ENCODE measurements at regions not wholly inside any gene's neighbourhood (a gene's known extent, or its start where the extent isn't known, plus 50 kb on each side); places are given as distances from the start of the nearest gene placed in this dataset.

DNA sequence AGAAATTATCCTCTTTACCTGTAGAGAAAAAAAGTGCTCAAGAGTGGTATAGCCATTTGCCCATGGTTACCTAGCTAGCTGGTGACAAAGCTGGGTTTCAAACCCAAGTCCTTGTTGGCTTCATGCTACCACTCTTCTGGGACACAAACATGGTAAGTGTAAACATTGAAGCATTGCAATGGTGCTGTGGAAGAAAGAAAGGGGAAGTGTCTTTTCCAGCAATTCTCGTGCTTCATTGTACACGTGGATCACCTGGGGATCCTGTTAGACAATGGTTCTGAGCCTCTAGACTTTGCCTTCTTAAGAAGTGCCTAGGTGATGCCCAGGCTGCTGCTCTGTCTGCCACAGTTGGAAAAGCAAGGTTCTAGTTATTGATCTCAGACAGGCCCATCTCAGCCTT lies 134.8 kb upstream of the CTNNB1 start:
- H3K27ac ChIP-seq, result no peak overlapping the region

GRCh38 chr3:41065340-41065739 lies 134.0 kb upstream of the CTNNB1 start:
- ChIA-PET CTCF (no interaction called here), POLR2A (ENCODE audit: low non-redundant PET) (no interaction called here)
- DNase-seq (ENCODE audit: low spot score), result no peak
- no peak overlapping the region for H3K27ac ChIP-seq
- TF ChIP-seq, protein P1, sequence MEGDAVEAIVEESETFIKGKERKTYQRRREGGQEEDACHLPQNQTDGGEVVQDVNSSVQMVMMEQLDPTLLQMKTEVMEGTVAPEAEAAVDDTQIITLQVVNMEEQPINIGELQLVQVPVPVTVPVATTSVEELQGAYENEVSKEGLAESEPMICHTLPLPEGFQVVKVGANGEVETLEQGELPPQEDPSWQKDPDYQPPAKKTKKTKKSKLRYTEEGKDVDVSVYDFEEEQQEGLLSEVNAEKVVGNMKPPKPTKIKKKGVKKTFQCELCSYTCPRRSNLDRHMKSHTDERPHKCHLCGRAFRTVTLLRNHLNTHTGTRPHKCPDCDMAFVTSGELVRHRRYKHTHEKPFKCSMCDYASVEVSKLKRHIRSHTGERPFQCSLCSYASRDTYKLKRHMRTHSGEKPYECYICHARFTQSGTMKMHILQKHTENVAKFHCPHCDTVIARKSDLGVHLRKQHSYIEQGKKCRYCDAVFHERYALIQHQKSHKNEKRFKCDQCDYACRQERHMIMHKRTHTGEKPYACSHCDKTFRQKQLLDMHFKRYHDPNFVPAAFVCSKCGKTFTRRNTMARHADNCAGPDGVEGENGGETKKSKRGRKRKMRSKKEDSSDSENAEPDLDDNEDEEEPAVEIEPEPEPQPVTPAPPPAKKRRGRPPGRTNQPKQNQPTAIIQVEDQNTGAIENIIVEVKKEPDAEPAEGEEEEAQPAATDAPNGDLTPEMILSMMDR (conservative IDR thresholded peaks at IDR 0.05; ENCODE audit: low read depth), result no peak

More for the DNA sequence above, 134.8 kb upstream of the CTNNB1 start:
- CTCF ChIA-PET, result no interaction called here
- TF ChIP-seq, protein P1 (conservative IDR thresholded peaks at IDR 0.05; ENCODE audit: low read depth), result no peak
- no peak for DNase-seq (ENCODE audit: low spot score)
- POLR2A ChIA-PET (ENCODE audit: low non-redundant PET), result no interaction called here

DNA sequence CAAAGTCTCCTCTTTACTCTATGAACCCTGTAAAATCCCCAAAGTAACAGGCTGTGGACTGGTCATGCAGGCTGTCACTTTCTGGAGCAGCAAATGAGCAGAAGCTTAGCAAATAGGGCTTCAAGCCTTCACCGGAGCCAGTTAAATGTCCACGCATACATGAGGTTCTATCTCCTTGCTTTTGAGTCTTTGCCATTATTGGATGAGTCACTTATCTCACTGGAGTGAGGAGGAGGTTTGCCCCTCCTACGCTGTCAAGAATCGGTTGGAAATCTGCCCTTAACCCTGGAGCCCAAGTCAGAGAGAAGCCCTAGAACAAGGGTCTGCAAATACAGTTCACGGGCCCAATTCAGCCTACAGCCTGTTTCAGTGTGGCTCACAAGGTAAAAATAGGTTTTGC lies 126.1 kb upstream of the CTNNB1 start:
- no peak overlapping the region for H3K27ac ChIP-seq
- peak; percentile 9 for DNase-seq (ENCODE audit: low spot score)
- CTCF ChIA-PET, result no interaction called here
- TF ChIP-seq, protein P1 (conservative IDR thresholded peaks at IDR 0.05; ENCODE audit: low read depth), result no peak
- POLR2A ChIA-PET (ENCODE audit: low non-redundant PET), result no interaction called here

DNA sequence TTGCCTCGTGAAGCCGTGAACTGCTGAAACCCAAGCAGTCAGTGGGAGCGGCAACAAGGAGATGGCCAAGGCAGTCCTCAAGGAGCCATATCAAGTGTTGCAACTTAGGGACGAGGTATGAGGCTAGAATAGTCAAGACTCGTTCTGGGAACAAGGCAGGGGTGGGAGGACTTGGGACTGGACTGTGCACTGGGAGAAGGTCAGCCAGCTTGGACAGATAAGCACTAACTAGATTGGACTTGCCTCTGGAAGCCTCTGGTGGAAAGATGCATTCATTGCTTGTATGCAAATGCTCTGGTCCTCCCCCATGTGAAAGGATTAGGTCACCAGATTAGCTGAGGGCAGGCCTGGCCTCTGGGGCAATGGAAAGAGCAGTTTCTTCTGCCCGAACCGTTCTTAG lies 123.3 kb upstream of the CTNNB1 start:
- H3K27ac ChIP-seq, result no peak overlapping the region
- POLR2A ChIA-PET (ENCODE audit: low non-redundant PET), result no interaction called here
- no peak for DNase-seq (ENCODE audit: low spot score)
- CTCF ChIA-PET, result no interaction called here
- TF ChIP-seq, protein P1 (conservative IDR thresholded peaks at IDR 0.05; ENCODE audit: low read depth), result no peak

GRCh38 chr3:41076399-41076798 lies 122.9 kb upstream of the CTNNB1 start:
- DNase-seq (ENCODE audit: low spot score), result no peak
- ChIA-PET CTCF (no interaction called here), POLR2A (ENCODE audit: low non-redundant PET) (no interaction called here)
- TF ChIP-seq, protein P1 (conservative IDR thresholded peaks at IDR 0.05; ENCODE audit: low read depth), result no peak
- H3K27ac ChIP-seq, result no peak overlapping the region

DNA sequence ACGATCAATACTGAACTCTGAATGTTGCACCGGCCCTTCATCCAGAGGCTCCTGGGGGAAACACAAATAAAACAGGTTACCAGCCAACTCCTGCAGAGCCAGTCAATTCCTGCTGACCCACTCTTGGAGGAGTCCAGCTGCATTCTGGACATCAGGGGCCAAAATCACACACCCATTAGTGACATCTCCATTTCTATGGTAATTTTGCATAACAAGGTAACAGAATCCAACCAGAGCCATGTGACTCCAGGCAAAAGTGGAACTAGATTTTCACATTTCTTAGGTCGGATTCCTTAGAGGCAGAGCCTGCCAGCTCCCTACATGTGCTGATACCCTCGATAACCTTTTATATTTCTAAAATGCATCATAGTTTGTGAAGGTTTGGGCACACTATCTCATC lies 119.2 kb upstream of the CTNNB1 start:
- TF ChIP-seq, protein P1 (conservative IDR thresholded peaks at IDR 0.05; ENCODE audit: low read depth), result no peak
- no peak for DNase-seq (ENCODE audit: low spot score)
- POLR2A ChIA-PET (ENCODE audit: low non-redundant PET), result no interaction called here
- CTCF ChIA-PET, result no interaction called here
- no peak overlapping the region for H3K27ac ChIP-seq

GRCh38 chr3:41088882-41089281 lies 110.4 kb upstream of the CTNNB1 start:
- ChIA-PET POLR2A (ENCODE audit: low non-redundant PET) (no interaction called here), CTCF (interaction anchor here (0.7 kb wide), 1 partner anchor 1672 kb away, joined by 4 read pairs; no protein-coding TSS in a partner anchor)
- no peak overlapping the region for H3K27ac ChIP-seq
- DNase-seq (ENCODE audit: low spot score), result no peak
- TF ChIP-seq, protein P1 (conservative IDR thresholded peaks at IDR 0.05; ENCODE audit: low read depth), result no peak
